ENCODE measurements at regions not wholly inside any gene's neighbourhood (a gene's known extent, or its start where the extent isn't known, plus 50 kb on each side); places are given as distances from the start of the nearest gene placed in this dataset.
"Not testable (repeated sequence)": the region's sequence is repeated elsewhere in the genome, so short reads cannot be mapped to it uniquely, and the experiment has no call there.

GRCh38 chr4:72842323-72842722 lies 227.2 kb downstream of the COX18 start:
- H3K4me3 ChIP-seq (replicated peaks in 1 of 2; ENCODE audit: low read depth in 1 of 2, low read length in 2 of 2) = no peak overlapping the region
- ChIA-PET RAD21 (ENCODE audit: low non-redundant PET in 1 of 2, low total read pairs in 2 of 2, uncharacterized antibody in 2 of 2, unreplicated experiment in 2 of 2) (no interaction called here), CTCF (no interaction called here), POLR2A (no interaction called here)
- ATAC-seq (no peak), DNase-seq (ENCODE audit: low read depth, low spot score) (no peak)
- H2AFZ ChIP-seq (ENCODE audit: low read depth, low read length, poor library complexity, severe bottlenecking) = no peak overlapping the region
- H4K20me1 ChIP-seq (ENCODE audit: insufficient read depth) = no peaks in the 10 kb centered on the region
- no TSS peak for BruUV-seq (replicated peaks)
- H3K9ac ChIP-seq (ENCODE audit: low read length) = no peak overlapping the region
- intact Hi-C loops (cut with micrococcal nuclease) = no loop called here
- no peaks in the 10 kb centered on the region for H3K27me3 ChIP-seq (ENCODE audit: insufficient read depth, low read length)
- peaks cover 0 to 3% of the 10 kb centered on the region in 2 experiments; a peak in 1 of 4 replicates for H3K4me1 ChIP-seq (ENCODE audit: control insufficient read depth in 1 of 2, insufficient read depth in 2 of 2, low read length in 2 of 2)
- H3K4me2 ChIP-seq (ENCODE audit: low read length) = no peak overlapping the region
- H3K36me3 ChIP-seq (ENCODE audit: control insufficient read depth in 1 of 2, insufficient read depth in 2 of 2, low read length in 2 of 2) = no peaks in the 10 kb centered on the region
- TF ChIP-seq RAD21 (IDR thresholded peaks at IDR 0.05; ENCODE audit: low read depth) (no peak), ZBTB33 (IDR thresholded peaks at IDR 0.05; ENCODE audit: extremely low read depth, insufficient replicate concordance, low read length) (no peak), SRF (IDR thresholded peaks at IDR 0.05; ENCODE audit: low read depth) (no peak), SP1 (IDR thresholded peaks at IDR 0.05; ENCODE audit: low read depth) (no peak), ZNF274 (IDR thresholded peaks at IDR 0.05; ENCODE audit: low read depth, low read length) (no peak)
- no peaks in the 10 kb centered on the region for H3K9me2 ChIP-seq (ENCODE audit: insufficient read depth)
- H3K79me2 ChIP-seq (ENCODE audit: insufficient read depth, low read length) = no peaks in the 10 kb centered on the region
- no peaks in the 10 kb centered on the region for H3K9me3 ChIP-seq (ENCODE audit: control insufficient read depth in 1 of 2, insufficient read depth in 1 of 2, low read depth in 1 of 2, low read length in 2 of 2)
- H3K27ac ChIP-seq (ENCODE audit: low read depth, low read length) = no peak overlapping the region

GRCh38 chr4:72840166-72840565 lies 229.3 kb downstream of the COX18 start:
- H3K27me3 ChIP-seq (ENCODE audit: insufficient read depth, low read length); H3K79me2 ChIP-seq (ENCODE audit: insufficient read depth, low read length); H3K27ac ChIP-seq (ENCODE audit: low read depth, low read length); H3K4me2 ChIP-seq (ENCODE audit: low read length); intact Hi-C loops (cut with micrococcal nuclease); BruUV-seq (replicated peaks); H3K9ac ChIP-seq (ENCODE audit: low read length); DNase-seq (ENCODE audit: low read depth, low spot score); H3K36me3 ChIP-seq (ENCODE audit: control insufficient read depth in 1 of 2, insufficient read depth in 2 of 2, low read length in 2 of 2); RAD21 ChIA-PET (ENCODE audit: low non-redundant PET in 1 of 2, low total read pairs in 2 of 2, uncharacterized antibody in 2 of 2, unreplicated experiment in 2 of 2); POLR2A ChIA-PET; H3K4me1 ChIP-seq (ENCODE audit: control insufficient read depth in 1 of 2, insufficient read depth in 2 of 2, low read length in 2 of 2); H2AFZ ChIP-seq (ENCODE audit: low read depth, low read length, poor library complexity, severe bottlenecking); H3K9me3 ChIP-seq (ENCODE audit: control insufficient read depth in 1 of 2, insufficient read depth in 1 of 2, low read depth in 1 of 2, low read length in 2 of 2); CTCF ChIA-PET; ATAC-seq; H3K4me3 ChIP-seq (replicated peaks in 1 of 2; ENCODE audit: low read depth in 1 of 2, low read length in 2 of 2); H3K9me2 ChIP-seq (ENCODE audit: insufficient read depth); H4K20me1 ChIP-seq (ENCODE audit: insufficient read depth): not testable (repeated sequence)

All from HCT116 (cell line).